IPS-15b (cell line): ENCODE measurements at regions not wholly inside any gene's neighbourhood (a gene's known extent, or its start where the extent isn't known, plus 50 kb on each side); places are given as distances from the start of the nearest gene placed in this dataset.

Experiments used
- H3K27me3 ChIP-seq: one replicate; pipeline ENCODE4 v1.6.1; 2013; ENCODE audit warnings: low read length; ENCODE audit not compliant: control insufficient read depth, insufficient read depth
- H3K36me3 ChIP-seq: one replicate; pipeline ENCODE4 v1.6.1; 2013; ENCODE audit warnings: low read length; ENCODE audit not compliant: control insufficient read depth, insufficient read depth
- H3K4me1 ChIP-seq: one replicate; pipeline ENCODE4 v1.6.1; 2013; ENCODE audit warnings: mild to moderate bottlenecking, low read length; ENCODE audit not compliant: control insufficient read depth, insufficient read depth
- H3K4me3 ChIP-seq: one replicate; pipeline ENCODE4 v1.5.1; 2013; ENCODE audit warnings: low read depth, low read length
- H3K9ac ChIP-seq: one replicate; pipeline ENCODE4 v1.6.1; 2013; ENCODE audit warnings: low read depth, mild to moderate bottlenecking, low read length
- H3K9me3 ChIP-seq: one replicate; pipeline ENCODE4 v1.6.1; 2013; ENCODE audit warnings: mild to moderate bottlenecking, low read length; ENCODE audit not compliant: control insufficient read depth, insufficient read depth

DNA sequence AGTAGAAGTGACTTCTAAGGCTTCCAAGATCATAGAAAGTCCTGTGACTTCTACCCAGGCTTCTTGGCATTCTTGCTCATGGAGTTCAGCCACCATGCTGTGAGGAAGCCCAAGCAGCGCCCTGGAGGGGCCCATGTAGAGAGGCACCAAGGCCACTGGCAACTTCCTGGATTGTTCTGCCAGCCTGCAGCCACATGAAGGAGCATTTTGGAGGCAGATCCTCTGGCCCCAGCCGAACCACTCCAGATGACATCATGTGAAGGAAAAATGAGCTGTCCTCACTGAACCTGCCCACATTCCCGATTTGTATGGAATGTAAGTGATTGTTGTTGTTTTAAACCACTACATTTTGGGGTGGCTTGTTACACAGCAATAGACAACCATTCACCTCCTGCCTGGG is 51.5 kb upstream of the MNX1 start:
- Histone ChIP-seq H3K27me3 (no peaks in the 10 kb centered on the region), H3K4me3 (no peak overlapping the region), H3K36me3 (no peaks in the 10 kb centered on the region), H3K9me3 (no peaks in the 10 kb centered on the region), H3K4me1 (no peaks in the 10 kb centered on the region), H3K9ac (no peak overlapping the region)

DNA sequence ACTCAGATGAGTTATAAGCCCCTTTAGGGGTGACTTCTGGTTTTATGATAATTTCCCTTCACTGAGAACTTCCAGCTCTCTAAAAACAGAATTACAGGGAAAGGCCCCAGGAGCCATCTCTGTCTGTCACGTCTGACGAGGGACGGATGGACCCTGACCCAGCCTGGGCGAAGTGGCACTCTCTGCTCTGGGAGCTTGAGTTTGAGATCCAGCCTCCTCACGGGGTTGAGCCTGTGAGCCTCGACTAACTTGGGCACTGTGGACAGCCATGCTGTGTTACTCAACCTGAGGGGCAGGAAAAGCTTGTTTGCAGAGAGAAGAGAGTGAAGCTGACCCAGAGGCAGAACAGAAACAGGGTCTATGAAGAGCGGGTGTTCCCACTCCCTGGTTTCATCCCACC is 54.6 kb upstream of the MNX1 start:
- Histone ChIP-seq H3K36me3 (no peaks in the 10 kb centered on the region), H3K9ac (no peak overlapping the region), H3K4me1 (no peaks in the 10 kb centered on the region), H3K4me3 (no peak overlapping the region), H3K9me3 (no peaks in the 10 kb centered on the region), H3K27me3 (no peaks in the 10 kb centered on the region)

DNA sequence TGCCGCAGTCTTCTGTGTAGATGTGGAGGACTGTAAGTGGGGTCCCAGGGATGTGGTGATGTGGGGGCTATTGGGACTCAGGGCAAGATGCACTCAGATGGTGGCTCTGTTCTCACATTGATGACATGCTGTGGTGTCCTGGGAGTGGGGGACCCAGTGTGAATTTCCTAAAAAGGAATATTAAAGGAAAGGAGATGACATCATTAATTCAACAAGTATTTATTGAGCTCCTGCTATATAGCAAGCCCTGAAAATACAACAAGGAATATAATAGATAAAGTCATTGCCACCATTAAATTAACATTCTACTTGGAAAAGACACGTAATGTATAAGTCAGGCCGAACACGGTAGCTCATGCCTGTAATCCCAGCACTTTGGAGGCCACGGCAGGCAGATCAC is 61.9 kb upstream of the MNX1 start:
- Histone ChIP-seq H3K27me3 (peaks cover 8% of the 10 kb centered on the region), H3K9ac (no peak overlapping the region), H3K36me3 (no peaks in the 10 kb centered on the region), H3K4me3 (no peak overlapping the region), H3K4me1 (no peaks in the 10 kb centered on the region), H3K9me3 (no peaks in the 10 kb centered on the region)

DNA sequence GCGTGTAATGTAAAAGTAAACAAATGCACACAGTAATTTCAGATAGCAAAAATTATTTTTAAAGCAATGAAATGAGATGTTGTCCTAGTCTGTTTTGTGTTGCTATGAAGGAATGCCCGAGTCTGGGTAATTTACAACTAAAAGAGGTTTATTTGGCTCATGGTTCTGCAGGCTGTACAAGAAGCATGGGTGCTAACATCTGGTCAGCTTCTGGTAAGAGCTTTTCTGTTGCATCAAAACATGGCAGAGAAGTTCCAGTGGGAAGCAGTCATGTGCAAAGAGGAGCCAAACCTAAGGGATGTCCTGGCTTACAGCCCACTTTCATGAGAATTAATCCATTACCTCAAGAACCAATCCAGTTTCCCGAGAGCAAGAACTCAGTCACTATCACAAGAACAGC is 62.9 kb upstream of the MNX1 start:
- H3K9me3 ChIP-seq: no peaks in the 10 kb centered on the region
- H3K4me1 ChIP-seq: no peaks in the 10 kb centered on the region
- H3K9ac ChIP-seq: no peak overlapping the region
- peaks cover 15% of the 10 kb centered on the region for H3K27me3 ChIP-seq
- H3K4me3 ChIP-seq: no peak overlapping the region
- no peaks in the 10 kb centered on the region for H3K36me3 ChIP-seq

DNA sequence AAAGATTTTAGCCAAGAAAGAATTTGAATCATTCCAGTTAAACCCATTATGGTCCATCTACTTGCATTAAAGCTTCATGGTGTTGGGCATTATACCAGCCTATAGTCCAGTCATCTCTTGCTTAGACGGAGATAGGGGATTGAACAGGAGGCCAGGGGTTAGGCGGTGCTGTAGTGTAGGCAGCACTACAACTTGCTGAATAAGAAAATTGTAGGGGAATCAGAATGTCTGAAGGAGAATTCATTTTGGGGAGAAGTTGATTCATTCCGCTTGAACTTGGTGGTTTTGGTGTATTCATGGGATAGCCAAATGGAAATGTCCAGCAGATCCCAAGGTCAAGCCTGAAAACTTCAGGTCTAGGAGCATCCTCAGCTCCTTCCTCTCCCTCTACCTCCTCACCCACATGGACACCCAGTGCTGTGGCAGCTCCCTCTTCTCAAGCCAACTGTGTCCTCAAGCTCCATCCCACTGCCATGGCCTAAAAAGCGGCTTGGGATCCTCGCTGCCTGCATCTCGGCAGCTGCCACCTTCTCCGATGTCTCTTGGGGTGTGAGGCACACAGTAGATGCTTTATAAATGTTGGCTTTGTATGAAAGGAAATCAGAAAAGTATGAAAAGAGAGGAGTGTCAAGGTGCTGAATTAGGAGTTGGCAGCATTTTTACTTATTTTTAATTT is 63.6 kb upstream of the MNX1 start:
- Histone ChIP-seq H3K36me3 (no peaks in the 10 kb centered on the region), H3K9ac (no peak overlapping the region), H3K27me3 (peaks cover 23% of the 10 kb centered on the region), H3K9me3 (no peaks in the 10 kb centered on the region), H3K4me3 (no peak overlapping the region), H3K4me1 (no peaks in the 10 kb centered on the region)

DNA sequence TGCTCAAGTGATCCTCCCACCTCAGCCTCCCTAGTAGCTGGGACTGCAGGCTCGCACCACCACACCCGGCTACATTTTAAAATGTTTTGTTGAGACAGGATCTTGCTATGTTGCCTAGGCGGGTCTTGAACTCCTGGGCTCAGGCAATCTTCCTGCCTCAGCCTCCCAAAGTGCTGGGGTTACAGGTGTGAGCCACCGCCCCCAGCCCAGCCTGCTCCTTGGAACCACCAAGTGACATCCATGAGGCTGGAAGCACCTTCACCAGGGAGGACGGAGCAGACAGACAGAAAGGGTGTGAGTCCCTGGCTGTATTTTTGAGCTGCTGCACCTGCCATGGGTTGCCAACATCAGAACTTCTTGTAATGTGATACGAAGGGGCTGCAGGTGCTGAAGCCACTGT is 62.3 kb upstream of the UBE3C start:
- peaks cover 27% of the 10 kb centered on the region for H3K27me3 ChIP-seq
- H3K4me3 ChIP-seq: no peak overlapping the region
- H3K4me1 ChIP-seq: no peaks in the 10 kb centered on the region
- H3K36me3 ChIP-seq: no peaks in the 10 kb centered on the region
- H3K9ac ChIP-seq: no peak overlapping the region
- no peaks in the 10 kb centered on the region for H3K9me3 ChIP-seq

DNA sequence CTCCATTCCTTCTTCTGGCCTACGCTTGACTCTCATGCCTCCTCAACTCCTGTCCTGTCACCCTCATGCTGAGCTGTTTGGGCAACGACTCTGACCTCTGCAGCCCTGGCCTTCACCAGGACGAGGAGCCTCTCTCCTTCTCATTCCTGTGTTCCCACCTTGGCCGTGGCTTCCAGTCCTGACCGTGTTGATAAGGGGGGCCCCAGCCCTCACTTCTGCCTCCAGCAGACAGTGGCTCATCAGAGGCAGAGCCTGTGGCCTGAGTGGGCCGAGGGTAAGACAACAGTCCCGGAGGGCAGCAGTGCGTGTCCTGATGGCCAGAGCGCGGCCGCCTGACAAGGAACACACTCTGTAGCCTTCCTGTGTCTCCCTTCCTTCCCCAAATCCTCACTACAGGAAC is 61.7 kb upstream of the UBE3C start:
- H3K9me3 ChIP-seq: no peaks in the 10 kb centered on the region
- H3K36me3 ChIP-seq: no peaks in the 10 kb centered on the region
- H3K27me3 ChIP-seq: peaks cover 27% of the 10 kb centered on the region

DNA sequence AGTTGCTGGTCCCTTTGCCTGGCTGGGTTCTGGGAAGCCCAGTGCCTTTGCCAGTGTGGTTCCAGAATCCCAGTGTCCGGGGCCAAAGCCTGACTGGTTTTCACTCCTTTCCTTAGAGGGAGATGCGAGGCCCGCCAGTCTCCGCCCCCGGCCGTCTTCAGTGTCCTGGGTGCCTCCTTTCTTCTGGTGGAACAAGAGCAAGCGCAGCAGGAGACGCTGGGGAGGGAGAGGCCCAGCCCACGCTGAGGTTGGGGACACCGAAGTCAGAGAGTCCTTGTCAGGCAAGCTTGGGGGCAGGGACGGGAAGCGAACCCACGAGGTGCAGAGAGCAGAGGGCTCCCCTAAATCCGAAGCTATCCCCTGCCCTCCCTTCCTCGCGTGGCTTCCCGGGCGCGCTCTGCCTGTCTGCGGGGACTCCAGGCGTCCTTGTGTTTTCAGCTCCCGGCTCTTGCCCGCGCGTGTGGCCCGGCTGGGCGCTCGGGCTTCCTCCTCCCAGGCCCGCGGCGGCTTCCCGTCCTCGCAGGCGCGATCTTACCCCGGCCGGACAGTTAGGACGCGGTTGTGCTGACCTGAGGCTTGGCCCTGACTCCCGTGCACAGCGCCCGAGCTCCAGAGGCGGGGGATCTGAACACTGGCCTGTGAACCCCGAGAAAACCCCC is 60.6 kb upstream of the UBE3C start:
- no peak overlapping the region for H3K9ac ChIP-seq
- H3K36me3 ChIP-seq: no peaks in the 10 kb centered on the region
- H3K27me3 ChIP-seq: peaks cover 27% of the 10 kb centered on the region
- H3K9me3 ChIP-seq: no peaks in the 10 kb centered on the region
- no peaks in the 10 kb centered on the region for H3K4me1 ChIP-seq
- H3K4me3 ChIP-seq: peak overlapping the region; percentile 50

More for the DNA sequence above, 61.7 kb upstream of the UBE3C start:
- H3K9ac ChIP-seq: no peak overlapping the region
- no peak overlapping the region for H3K4me3 ChIP-seq
- H3K4me1 ChIP-seq: no peaks in the 10 kb centered on the region

DNA sequence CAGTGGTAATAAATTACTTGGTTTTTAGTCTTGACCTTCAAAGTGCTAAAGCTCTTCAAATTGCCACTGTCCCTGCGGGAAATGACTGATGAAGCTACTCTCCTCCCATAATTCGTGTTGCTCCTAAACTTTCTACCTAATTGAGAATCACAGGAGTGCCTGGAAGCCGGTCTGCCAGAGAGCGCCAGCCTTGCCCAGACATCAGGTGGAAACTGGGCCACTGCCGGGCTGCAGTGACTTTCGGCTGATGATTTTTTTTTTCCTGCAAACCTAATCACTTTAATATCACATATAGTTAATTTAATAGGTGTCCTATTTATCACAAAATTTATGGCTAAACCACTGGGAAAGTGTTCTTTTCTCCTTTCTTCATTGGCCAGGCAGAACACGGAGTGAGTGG is 59.6 kb upstream of the UBE3C start:
- H3K27me3 ChIP-seq: peaks cover 27% of the 10 kb centered on the region
- H3K4me1 ChIP-seq: no peaks in the 10 kb centered on the region
- H3K36me3 ChIP-seq: no peaks in the 10 kb centered on the region
- H3K9me3 ChIP-seq: peaks cover 3% of the 10 kb centered on the region
- no peak overlapping the region for H3K9ac ChIP-seq
- no peak overlapping the region for H3K4me3 ChIP-seq

DNA sequence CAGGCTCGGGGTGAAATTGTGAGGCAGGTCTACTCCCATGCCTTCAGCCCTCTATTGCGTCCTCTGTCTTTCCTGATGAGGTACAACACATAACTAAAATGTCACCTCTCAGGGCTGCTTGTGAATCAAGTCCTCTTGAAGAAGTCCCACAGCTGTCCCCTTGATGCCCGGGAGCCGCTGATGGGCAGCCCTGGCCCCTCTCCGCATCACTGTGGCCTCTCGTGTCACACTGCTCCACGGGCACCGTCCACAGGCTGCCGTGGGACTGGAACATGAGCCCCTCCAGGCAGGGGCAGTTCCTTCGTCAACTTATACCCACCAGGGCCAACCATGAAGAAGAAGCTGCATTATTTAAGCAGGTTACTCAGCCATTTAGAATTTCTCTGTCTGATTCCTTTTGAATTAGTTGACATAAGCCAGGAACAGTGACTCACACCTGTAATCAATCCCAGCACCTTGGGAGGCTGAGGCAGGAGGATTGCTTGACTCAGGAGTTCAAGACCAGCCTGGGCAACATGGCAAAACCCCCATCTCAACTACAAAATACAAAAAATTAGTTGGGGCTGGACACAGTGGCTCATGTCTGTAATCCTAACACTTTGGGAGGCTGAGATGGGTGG is 58.5 kb upstream of the UBE3C start:
- Histone ChIP-seq H3K4me1 (no peaks in the 10 kb centered on the region), H3K36me3 (no peaks in the 10 kb centered on the region), H3K4me3 (no peak overlapping the region), H3K9ac (no peak overlapping the region), H3K9me3 (peaks cover 10% of the 10 kb centered on the region), H3K27me3 (peaks cover 26% of the 10 kb centered on the region)

DNA sequence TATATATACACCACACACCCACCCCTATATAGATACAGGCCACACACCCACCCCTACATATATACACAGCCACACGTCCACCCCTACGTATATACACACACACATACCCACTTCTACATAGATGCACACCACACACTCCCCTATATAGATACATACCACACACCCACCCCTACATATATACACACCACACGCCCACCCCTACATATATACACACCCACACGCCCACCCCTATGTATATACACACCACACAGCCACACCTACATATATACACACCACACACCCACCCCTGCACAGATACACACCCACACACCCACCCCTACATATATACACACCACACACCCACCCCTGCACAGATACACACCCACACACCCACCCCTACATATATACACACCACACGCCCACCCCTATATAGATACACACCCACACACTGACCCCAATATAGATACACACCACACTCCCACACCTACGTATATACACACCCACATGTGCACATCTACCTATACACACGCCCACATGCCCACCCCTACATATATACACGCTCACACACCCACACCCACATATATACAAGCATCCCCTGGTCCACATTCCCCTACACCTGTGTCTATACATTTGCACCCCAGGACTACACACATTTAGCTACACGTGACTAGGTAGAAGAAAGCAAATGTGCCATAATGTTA is 52.1 kb upstream of the UBE3C start:
- no peak overlapping the region for H3K4me3 ChIP-seq
- H3K9ac ChIP-seq: no peak overlapping the region
- H3K9me3 ChIP-seq: peaks cover 10% of the 10 kb centered on the region
- no peaks in the 10 kb centered on the region for H3K4me1 ChIP-seq
- no peaks in the 10 kb centered on the region for H3K27me3 ChIP-seq
- no peaks in the 10 kb centered on the region for H3K36me3 ChIP-seq

DNA sequence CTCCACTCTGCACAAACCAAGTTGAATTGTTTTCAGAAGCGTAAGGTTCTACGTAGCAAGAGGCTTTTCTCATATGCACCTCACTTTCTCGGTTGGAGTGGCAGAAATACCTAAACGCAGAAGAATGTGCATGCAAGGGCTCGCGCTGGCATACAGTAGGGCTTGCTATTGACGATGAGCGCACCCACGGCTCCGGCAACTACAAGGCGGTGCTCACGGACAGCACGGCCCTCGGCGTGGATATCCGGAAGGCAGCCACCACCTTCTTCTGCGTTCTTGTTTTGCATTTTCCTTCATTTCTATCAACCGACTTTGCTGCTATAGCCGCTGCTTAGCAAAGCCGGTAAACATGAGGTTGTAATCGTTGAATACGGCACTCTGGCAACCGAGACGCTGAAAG is 51.1 kb upstream of the UBE3C start:
- no peaks in the 10 kb centered on the region for H3K36me3 ChIP-seq
- peaks cover 10% of the 10 kb centered on the region for H3K9me3 ChIP-seq
- no peaks in the 10 kb centered on the region for H3K27me3 ChIP-seq
- H3K4me3 ChIP-seq: no peak overlapping the region
- H3K4me1 ChIP-seq: no peaks in the 10 kb centered on the region
- H3K9ac ChIP-seq: no peak overlapping the region
